ENCODE measurements at regions not wholly inside any gene's neighbourhood (a gene's known extent, or its start where the extent isn't known, plus 50 kb on each side); places are given as distances from the start of the nearest gene placed in this dataset.

DNA sequence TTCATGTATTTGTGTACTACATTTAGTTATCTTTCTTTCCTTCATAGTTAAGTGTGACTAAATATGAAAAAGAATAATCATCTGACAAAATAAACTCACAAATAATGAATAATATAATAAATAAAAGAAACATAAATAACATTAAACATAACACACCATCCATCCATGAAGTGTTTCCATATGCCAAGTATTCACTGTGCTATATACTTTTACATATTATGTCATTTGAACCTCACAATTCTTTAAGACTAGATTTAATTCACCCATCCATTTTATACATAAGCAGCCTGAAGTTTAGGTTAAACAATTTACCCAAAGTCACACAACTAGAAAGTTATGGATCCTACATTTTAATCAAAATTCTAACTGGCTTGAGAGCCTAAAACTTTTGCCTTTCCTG lies 549.4 kb upstream of the HS3ST5 start:
- Histone ChIP-seq H2BK5ac (ENCODE audit: low read depth, low read length) (no peak overlapping the region), H3K4me3 (ENCODE audit: extremely low read depth in 1 of 4, insufficient read depth in 2 of 4, low read depth in 3 of 4, low read length in 4 of 4) (no peak overlapping the region), H3K9ac (replicated peaks in 1 of 4; ENCODE audit: extremely low read depth in 1 of 4, low read depth in 3 of 4, low read length in 3 of 4) (no peak overlapping the region), H2AK5ac (ENCODE audit: low read depth, low read length) (no peak overlapping the region), H2AFZ (ENCODE audit: low read length) (no peak overlapping the region), H3K79me1 (ENCODE audit: low read depth, low read length) (no peaks in the 10 kb centered on the region), H3K56ac (replicated peaks; ENCODE audit: insufficient read length, low read depth, low read length) (no peak overlapping the region), H3K79me2 (ENCODE audit: control insufficient read depth in 1 of 2, insufficient read depth in 2 of 2, low read length in 2 of 2) (no peaks in the 10 kb centered on the region), H3K14ac (ENCODE audit: insufficient read length) (no peak overlapping the region), H3K36me3 (ENCODE audit: control insufficient read depth in 2 of 4, insufficient read depth in 4 of 4, low read length in 3 of 4) (no peaks in the 10 kb centered on the region), H4K8ac (ENCODE audit: extremely low read depth, insufficient read depth, low read length) (no peak overlapping the region), H2BK20ac (ENCODE audit: low read length) (no peak overlapping the region), H2BK15ac (ENCODE audit: low read length) (no peak overlapping the region), H3K4me2 (ENCODE audit: insufficient read depth in 1 of 2, low read depth in 2 of 2, low read length in 2 of 2) (no peak overlapping the region), H3K4me1 (replicated peaks in 1 of 4; ENCODE audit: control insufficient read depth in 3 of 4, insufficient read depth in 4 of 4, low read length in 3 of 4) (no peaks in the 10 kb centered on the region), H4K20me1 (replicated peaks in 1 of 2; ENCODE audit: control insufficient read depth in 1 of 2, insufficient read depth in 2 of 2, low read length in 2 of 2) (no peaks in the 10 kb centered on the region), H4K91ac (replicated peaks; ENCODE audit: insufficient read length, low read length) (no peak overlapping the region), H3K27ac (ENCODE audit: low read depth, low read length) (no peak overlapping the region), H3K27me3 (replicated peaks in 1 of 4; ENCODE audit: control insufficient read depth in 3 of 4, extremely low read depth in 1 of 4, insufficient read depth in 3 of 4, low read length in 3 of 4) (no peaks in the 10 kb centered on the region), H3K23me2 (ENCODE audit: low read depth, low read length) (no peaks in the 10 kb centered on the region), H3K4ac (replicated peaks; ENCODE audit: insufficient read length, low read depth, low read length) (no peak overlapping the region), H3K23ac (ENCODE audit: insufficient read length) (no peak overlapping the region), H3K9me3 (ENCODE audit: insufficient read depth in 2 of 2, low read depth in 1 of 2, low read length in 1 of 2) (0 out of 4 replicates have a peak, but pooled peaks cover 0 to 3% of the 10 kb centered on the region in 2 experiments), H3K18ac (ENCODE audit: extremely low read depth, low read length) (no peak overlapping the region), H4K5ac (ENCODE audit: insufficient read length, low read depth, low read length) (no peak overlapping the region), H2BK12ac (ENCODE audit: low read depth, low read length) (no peak overlapping the region), H2BK120ac (replicated peaks; ENCODE audit: low read depth, low read length) (no peak overlapping the region)
- ChIA-PET POLR2A (ENCODE audit: partially characterized antibody) (no interaction called here), CTCF (ENCODE audit: partially characterized antibody) (no interaction called here)
- FAIRE-seq (no peak), DNase-seq (ENCODE audit: low read depth in 1 of 2, low spot score in 2 of 2) (no peak)
- no peak for TF ChIP-seq FOSL1 (IDR thresholded peaks at IDR 0.05; ENCODE audit: insufficient read depth, low read depth, low read length)
- TF ChIP-seq RBBP5 (IDR thresholded peaks at IDR 0.05; ENCODE audit: borderline replicate concordance, low read depth, low read length): no peak
- TF ChIP-seq TBP (IDR thresholded peaks at IDR 0.05; ENCODE audit: low read depth, low read length): no peak
- TF ChIP-seq BACH1 (IDR thresholded peaks at IDR 0.05; ENCODE audit: low read length): no peak
- no peak for TF ChIP-seq KDM4A (IDR thresholded peaks at IDR 0.05; ENCODE audit: low read depth, low read length, severe bottlenecking)
- no peak for TF ChIP-seq EP300 (IDR thresholded peaks at IDR 0.05; ENCODE audit: borderline replicate concordance in 1 of 2, low read depth in 2 of 2, low read length in 2 of 2)
- TF ChIP-seq KDM1A (IDR thresholded peaks at IDR 0.05; ENCODE audit: borderline replicate concordance, low read length): no peak
- no peak for TF ChIP-seq YY1 (IDR thresholded peaks at IDR 0.05; ENCODE audit: low read depth, low read length)
- no peak for TF ChIP-seq RXRA (IDR thresholded peaks at IDR 0.05; ENCODE audit: insufficient read depth, low read depth, low read length)
- no peak for TF ChIP-seq TCF12 (IDR thresholded peaks at IDR 0.05; ENCODE audit: low read depth, low read length)
